NCI-H226 (cell line): ENCODE measurements at regions not wholly inside any gene's neighbourhood (a gene's known extent, or its start where the extent isn't known, plus 50 kb on each side); places are given as distances from the start of the nearest gene placed in this dataset.
"Not testable (repeated sequence)": the region's sequence is repeated elsewhere in the genome, so short reads cannot be mapped to it uniquely, and the experiment has no call there.

Experiments
- DNase-seq: peaks from one replicate; pipeline ENCODE4 v3.0.0-alpha.2; 2015

- DNase-seq = no peak
Observed at GRCh38 chr2:49801898-49802450, 647.7 kb upstream of the FSHR start.

GRCh38 chr2:49798570-49798969 is 644.3 kb upstream of the FSHR start:
- DNase-seq = no peak

- DNase-seq = no peak
Observed at GRCh38 chr2:49796266-49796665, 642.0 kb upstream of the FSHR start.

- no peak for DNase-seq
Observed at GRCh38 chr2:49794396-49794795, 640.1 kb upstream of the FSHR start.

- DNase-seq = no peak
Observed at GRCh38 chr2:49788300-49788699, 634.0 kb upstream of the FSHR start.

GRCh38 chr2:49780949-49781348 is 626.6 kb upstream of the FSHR start:
- DNase-seq = no peak

- no peak for DNase-seq
Observed at GRCh38 chr2:49772299-49772970, 618.1 kb upstream of the FSHR start.

GRCh38 chr2:49770919-49771318 is 616.6 kb upstream of the FSHR start:
- no peak for DNase-seq

- no peak for DNase-seq
Observed at GRCh38 chr2:49767316-49767715, 613.0 kb upstream of the FSHR start.

- no peak for DNase-seq
Observed at GRCh38 chr2:49755777-49756176, 601.5 kb upstream of the FSHR start.

- DNase-seq = no peak
Observed at GRCh38 chr2:49754381-49754780, 600.1 kb upstream of the FSHR start.

- DNase-seq = no peak
Observed at GRCh38 chr2:49753344-49753985, 599.1 kb upstream of the FSHR start.

- DNase-seq = no peak
Observed at GRCh38 chr2:49737606-49738005, 583.3 kb upstream of the FSHR start.

- DNase-seq = not testable (repeated sequence)
Observed at GRCh38 chr2:49732924-49733323, 578.6 kb upstream of the FSHR start.

GRCh38 chr2:49719241-49719640 is 564.9 kb upstream of the FSHR start:
- no peak for DNase-seq

GRCh38 chr2:49715597-49715996 is 561.3 kb upstream of the FSHR start:
- DNase-seq = no peak

GRCh38 chr2:49714454-49714853 is 560.1 kb upstream of the FSHR start:
- no peak for DNase-seq

GRCh38 chr2:49702740-49703139 is 548.4 kb upstream of the FSHR start:
- no peak for DNase-seq

GRCh38 chr2:49693961-49694360 is 539.6 kb upstream of the FSHR start:
- DNase-seq = no peak

GRCh38 chr2:49692022-49692421 is 537.7 kb upstream of the FSHR start:
- DNase-seq = not testable (repeated sequence)

- DNase-seq = no peak
Observed at GRCh38 chr2:49687918-49688317, 533.6 kb upstream of the FSHR start.

GRCh38 chr2:49686897-49687442 is 532.7 kb upstream of the FSHR start:
- DNase-seq = no peak

- no peak for DNase-seq
Observed at GRCh38 chr2:49686291-49686690, 532.0 kb upstream of the FSHR start.

- DNase-seq = no peak
Observed at GRCh38 chr2:49677227-49677626, 522.9 kb upstream of the FSHR start.
